ENCODE measurements at regions not wholly inside any gene's neighbourhood (a gene's known extent, or its start where the extent isn't known, plus 50 kb on each side); places are given as distances from the start of the nearest gene placed in this dataset.

GRCh38 chr14:98999345-98999744 lies 272.7 kb downstream of the BCL11B start:
- Histone ChIP-seq H3K4me2 (ENCODE audit: low read depth, low read length) (no peak overlapping the region), H3K9ac (ENCODE audit: insufficient read depth, low read depth, low read length) (no peak overlapping the region), H3K4me3 (replicated peaks in 1 of 3; ENCODE audit: insufficient read depth in 1 of 3, low read depth in 2 of 3, low read length in 3 of 3) (no peak overlapping the region), H2AFZ (ENCODE audit: low read length) (no peak overlapping the region), H3K4me1 (ENCODE audit: insufficient read depth, low read length) (no peaks in the 10 kb centered on the region), H3K9me3 (ENCODE audit: low read length) (no peaks in the 10 kb centered on the region), H3K27ac (ENCODE audit: extremely low read length, insufficient read depth, low read length) (no peak overlapping the region), H4K20me1 (ENCODE audit: insufficient read depth, low read length) (no peaks in the 10 kb centered on the region), H3K27me3 (ENCODE audit: control insufficient read depth in 1 of 2, insufficient read depth in 2 of 2, low read length in 2 of 2) (peaks cover 0 to 2% of the 10 kb centered on the region in 2 experiments; a peak in 1 of 5 replicates), H3K36me3 (replicated peaks in 1 of 2; ENCODE audit: control insufficient read depth in 1 of 2, insufficient read depth in 2 of 2, low read length in 2 of 2) (no peaks in the 10 kb centered on the region), H3K79me2 (ENCODE audit: insufficient read depth, low read length) (no peaks in the 10 kb centered on the region)
- intact Hi-C loops (cut with micrococcal nuclease; ENCODE audit: unreplicated experiment) = no loop called here
- in situ Hi-C loops (cut with HindIII; ENCODE audit: extremely low pct_ligation_motif_present, low pct_unique_long_range_greater_than_20kb) = no loop called here
- TF ChIP-seq USF2 (IDR thresholded peaks at IDR 0.05; ENCODE audit: low read depth, low read length) (peak; percentile 38; the same call in 1 of the 2 replicates), USF2 (CRISPR knock-in tag; IDR thresholded peaks at IDR 0.05; ENCODE audit: borderline replicate concordance) (no peak), ZNF652 (CRISPR knock-in tag; IDR thresholded peaks at IDR 0.05; ENCODE audit: borderline replicate concordance, low read depth) (no peak)
- no peak for ATAC-seq
- DNase-seq (ENCODE audit: low spot score) = no peak
- ChIA-PET CTCF (ENCODE audit: low intra/inter-chr PET ratio, low total read pairs) (no interaction called here), POLR2A (no interaction called here)
- 30% methylated on average over 8 of the region's 9 CpGs for WGBS (ENCODE audit: low lambda C conversion rate)
- no peak for FAIRE-seq
- BruUV-seq (replicated peaks) = no TSS peak

GRCh38 chr14:98999901-99000300 lies 272.1 kb downstream of the BCL11B start:
- no peaks in the 10 kb centered on the region for H3K79me2 ChIP-seq (ENCODE audit: insufficient read depth, low read length)
- no peak for ATAC-seq
- no peak for FAIRE-seq
- H3K4me2 ChIP-seq (ENCODE audit: low read depth, low read length) = no peak overlapping the region
- H3K4me1 ChIP-seq (ENCODE audit: insufficient read depth, low read length) = no peaks in the 10 kb centered on the region
- CTCF ChIA-PET (ENCODE audit: low intra/inter-chr PET ratio, low total read pairs) = no interaction called here
- in situ Hi-C loops (cut with HindIII; ENCODE audit: extremely low pct_ligation_motif_present, low pct_unique_long_range_greater_than_20kb) = no loop called here
- H2AFZ ChIP-seq (ENCODE audit: low read length) = no peak overlapping the region
- BruUV-seq (replicated peaks) = no TSS peak
- no peak overlapping the region for H3K4me3 ChIP-seq (replicated peaks in 1 of 3; ENCODE audit: insufficient read depth in 1 of 3, low read depth in 2 of 3, low read length in 3 of 3)
- peaks cover 0 to 2% of the 10 kb centered on the region in 2 experiments; a peak in 1 of 5 replicates for H3K27me3 ChIP-seq (ENCODE audit: control insufficient read depth in 1 of 2, insufficient read depth in 2 of 2, low read length in 2 of 2)
- H3K36me3 ChIP-seq (replicated peaks in 1 of 2; ENCODE audit: control insufficient read depth in 1 of 2, insufficient read depth in 2 of 2, low read length in 2 of 2) = no peaks in the 10 kb centered on the region
- intact Hi-C loops (cut with micrococcal nuclease; ENCODE audit: unreplicated experiment) = no loop called here
- H3K27ac ChIP-seq (ENCODE audit: extremely low read length, insufficient read depth, low read length) = no peak overlapping the region
- no peaks in the 10 kb centered on the region for H4K20me1 ChIP-seq (ENCODE audit: insufficient read depth, low read length)
- POLR2A ChIA-PET = no interaction called here
- no peaks in the 10 kb centered on the region for H3K9me3 ChIP-seq (ENCODE audit: low read length)
- no peak for DNase-seq (ENCODE audit: low spot score)
- H3K9ac ChIP-seq (ENCODE audit: insufficient read depth, low read depth, low read length) = no peak overlapping the region
- WGBS (ENCODE audit: low lambda C conversion rate) = 19% methylated on average over 9 of the region's 11 CpGs
- TF ChIP-seq ZBTB7A (CRISPR knock-in tag; IDR thresholded peaks at IDR 0.05) (no peak), ZNF33B (CRISPR knock-in tag; IDR thresholded peaks at IDR 0.05) (no peak), GRHL1 (CRISPR knock-in tag; conservative IDR thresholded peaks at IDR 0.05) (no peak), PRDM10 (CRISPR knock-in tag; IDR thresholded peaks at IDR 0.05; ENCODE audit: low read depth) (no peak)

All from HepG2 (cell line).